BJ (cell line): ENCODE measurements at regions not wholly inside any gene's neighbourhood (a gene's known extent, or its start where the extent isn't known, plus 50 kb on each side); places are given as distances from the start of the nearest gene placed in this dataset.

ENCODE experiments used
- CTCF ChIA-PET: fragments of 350-600 bp; formaldehyde crosslinking; extraction: SDS; loops from one replicate; lab custom pipeline; 2021; ENCODE audit warnings: antibody characterized with exemption, inconsistent platforms; lab: Yijun Ruan, JAX
- POLR2A ChIA-PET: fragments of 300-600 bp; sonication (Branson Sonifier 250); formaldehyde crosslinking; extraction: SDS; loops from one replicate; lab custom pipeline; 2021; ENCODE audit warnings: antibody characterized with exemption; lab: Charles Lee
- DNase-seq: peaks from one replicate; pipeline ENCODE4 v3.0.0-alpha.2; 2011; ENCODE audit warnings: low read depth
- H3K27me3 ChIP-seq: 2 replicates; pipeline ENCODE4 v1.6.0; 2011; ENCODE audit warnings: low read length; ENCODE audit not compliant: control insufficient read depth, insufficient read depth
- H3K36me3 ChIP-seq: 2 replicates; pipeline ENCODE4 v1.5.1; 2011; ENCODE audit warnings: low read length; ENCODE audit not compliant: control insufficient read depth, insufficient read depth
- H3K4me3 ChIP-seq: 2 replicates; pipeline ENCODE4 v1.5.1; 2011; ENCODE audit warnings: low read depth, mild to moderate bottlenecking, control low read depth, low read length
- TF ChIP-seq, protein P1 (sequence below): IDR thresholded peaks from 2 replicates; pipeline ENCODE4 v1.5.1; 2011; ENCODE audit warnings: low read depth, mild to moderate bottlenecking, control low read depth, inconsistent platforms, low read length, moderate library complexity; ENCODE audit not compliant: insufficient read depth

DNA sequence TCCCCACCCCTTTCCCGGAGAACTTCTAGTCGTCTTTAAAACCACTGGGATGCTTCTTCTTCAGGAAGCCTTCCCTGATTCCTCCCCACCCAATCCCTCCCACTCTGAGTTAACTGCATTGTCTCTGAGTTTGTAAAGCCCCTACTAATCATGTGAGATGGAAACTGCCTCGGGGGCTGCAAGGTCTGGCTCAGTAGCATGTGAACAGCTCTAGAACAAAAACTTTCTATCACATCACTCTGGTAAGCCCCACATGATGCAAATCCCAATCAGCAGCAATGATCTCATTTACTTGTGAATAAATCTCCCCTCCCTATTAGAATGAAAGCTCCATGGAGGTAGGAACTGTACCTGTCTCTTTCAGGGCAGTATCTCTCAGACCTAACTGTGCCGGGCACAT is 141.0 kb upstream of the JUN start:
- ChIA-PET POLR2A (no interaction called here), CTCF (no interaction called here)
- TF ChIP-seq, protein P1, sequence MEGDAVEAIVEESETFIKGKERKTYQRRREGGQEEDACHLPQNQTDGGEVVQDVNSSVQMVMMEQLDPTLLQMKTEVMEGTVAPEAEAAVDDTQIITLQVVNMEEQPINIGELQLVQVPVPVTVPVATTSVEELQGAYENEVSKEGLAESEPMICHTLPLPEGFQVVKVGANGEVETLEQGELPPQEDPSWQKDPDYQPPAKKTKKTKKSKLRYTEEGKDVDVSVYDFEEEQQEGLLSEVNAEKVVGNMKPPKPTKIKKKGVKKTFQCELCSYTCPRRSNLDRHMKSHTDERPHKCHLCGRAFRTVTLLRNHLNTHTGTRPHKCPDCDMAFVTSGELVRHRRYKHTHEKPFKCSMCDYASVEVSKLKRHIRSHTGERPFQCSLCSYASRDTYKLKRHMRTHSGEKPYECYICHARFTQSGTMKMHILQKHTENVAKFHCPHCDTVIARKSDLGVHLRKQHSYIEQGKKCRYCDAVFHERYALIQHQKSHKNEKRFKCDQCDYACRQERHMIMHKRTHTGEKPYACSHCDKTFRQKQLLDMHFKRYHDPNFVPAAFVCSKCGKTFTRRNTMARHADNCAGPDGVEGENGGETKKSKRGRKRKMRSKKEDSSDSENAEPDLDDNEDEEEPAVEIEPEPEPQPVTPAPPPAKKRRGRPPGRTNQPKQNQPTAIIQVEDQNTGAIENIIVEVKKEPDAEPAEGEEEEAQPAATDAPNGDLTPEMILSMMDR: no peak
- DNase-seq: no peak
- H3K36me3 ChIP-seq: no peaks in the 10 kb centered on the region
- H3K27me3 ChIP-seq: no peaks in the 10 kb centered on the region
- H3K4me3 ChIP-seq: no peak overlapping the region

DNA sequence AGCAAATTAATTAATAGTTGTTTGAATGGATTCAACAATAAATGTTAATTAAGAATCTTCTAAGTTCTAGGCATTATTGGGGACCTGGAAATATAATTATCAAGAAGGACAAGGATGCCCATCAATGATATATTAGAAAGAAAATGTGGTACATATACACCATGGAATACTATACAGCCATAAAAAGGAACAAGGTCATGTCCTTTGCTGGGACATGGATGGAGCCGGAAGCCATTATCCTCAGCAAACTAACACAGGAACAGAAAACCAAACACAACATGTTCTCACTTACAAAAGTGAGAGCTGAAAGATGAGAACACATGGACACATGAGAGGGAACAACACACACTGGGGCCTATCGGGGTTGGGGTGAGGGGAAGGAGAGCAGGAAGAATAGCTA is 141.4 kb upstream of the JUN start:
- TF ChIP-seq, protein P1: no peak
- Histone ChIP-seq H3K36me3 (no peaks in the 10 kb centered on the region), H3K27me3 (no peaks in the 10 kb centered on the region), H3K4me3 (no peak overlapping the region)
- DNase-seq: no peak
- CTCF ChIA-PET: no interaction called here
- POLR2A ChIA-PET: no interaction called here

DNA sequence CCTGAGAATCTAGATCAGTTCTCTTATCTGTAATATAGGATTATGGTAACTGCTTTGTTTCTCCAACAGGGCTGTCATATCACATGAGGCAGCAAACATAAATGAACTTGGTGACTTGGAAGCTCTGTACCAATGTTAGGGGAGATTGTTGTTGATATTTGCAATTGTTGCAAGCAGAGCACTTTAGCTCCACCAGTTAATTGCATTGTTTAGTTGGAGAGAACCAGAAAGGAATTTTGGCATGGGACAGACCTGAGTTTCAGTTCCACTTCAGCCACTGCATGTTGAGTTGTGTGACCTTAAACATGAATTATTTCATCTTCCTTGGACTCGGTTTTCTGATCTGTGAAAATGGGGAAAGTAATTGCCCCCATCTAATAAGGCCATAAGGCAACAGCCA is 142.3 kb upstream of the JUN start:
- ChIA-PET POLR2A (no interaction called here), CTCF (no interaction called here)
- Histone ChIP-seq H3K36me3 (no peaks in the 10 kb centered on the region), H3K27me3 (no peaks in the 10 kb centered on the region), H3K4me3 (no peak overlapping the region)
- no peak for DNase-seq
- TF ChIP-seq, protein P1: no peak

DNA sequence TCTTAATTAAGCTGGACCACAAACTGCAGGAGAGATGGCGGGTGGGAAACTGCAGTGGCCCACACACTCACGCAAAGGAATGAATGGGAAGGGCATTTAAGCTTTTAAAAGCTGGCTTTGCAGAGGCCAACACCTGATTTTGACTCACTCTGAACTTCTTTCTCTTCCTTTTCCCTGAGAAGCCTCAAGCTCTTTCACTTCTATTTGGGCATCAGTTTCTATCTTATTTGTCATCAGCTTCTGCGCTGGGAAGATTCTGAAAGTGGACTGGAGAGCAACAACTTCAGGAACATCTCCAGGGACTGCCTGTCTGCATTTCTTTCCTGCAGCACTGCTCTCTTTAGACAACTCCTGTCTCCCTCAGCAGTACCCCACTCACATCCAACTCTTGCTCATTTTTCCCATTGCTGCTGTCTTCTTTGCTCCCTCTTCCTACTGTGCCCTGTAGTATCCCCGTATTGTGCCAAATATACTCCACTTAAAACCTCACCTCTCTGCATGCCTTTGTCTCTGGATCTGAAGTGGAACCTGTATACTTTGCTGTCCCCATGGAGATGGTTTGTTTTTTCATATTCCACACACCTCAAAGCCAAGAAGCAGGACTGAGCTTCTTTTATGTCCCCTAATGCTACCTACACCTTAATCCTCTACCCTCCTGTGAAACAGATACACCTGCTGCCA is 143.3 kb upstream of the JUN start:
- TF ChIP-seq, protein P1: no peak
- no peaks in the 10 kb centered on the region for H3K36me3 ChIP-seq
- POLR2A ChIA-PET: no interaction called here
- no peaks in the 10 kb centered on the region for H3K27me3 ChIP-seq
- no peak for DNase-seq
- CTCF ChIA-PET: interaction anchor here (1.3 kb wide), 1 partner anchor 8 kb away, joined by 5 read pairs; no protein-coding TSS in a partner anchor
- H3K4me3 ChIP-seq: no peak overlapping the region

DNA sequence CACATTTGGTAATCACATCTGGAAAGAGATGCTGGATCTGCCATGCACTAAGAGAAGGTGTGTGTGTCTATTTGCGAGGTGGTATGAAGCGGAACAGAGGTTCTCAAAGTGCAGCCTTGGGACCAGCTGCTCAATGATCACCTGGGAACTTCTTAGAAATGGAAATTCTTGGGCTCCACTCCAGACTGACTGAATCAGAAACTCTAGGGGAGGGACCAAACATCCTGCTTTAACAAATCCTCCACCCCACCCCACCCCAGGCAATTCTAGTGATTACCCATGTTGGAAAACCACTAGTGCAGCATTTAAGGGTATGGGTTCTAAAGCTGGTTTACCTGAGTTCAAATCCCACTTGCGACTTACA is 143.9 kb upstream of the JUN start:
- POLR2A ChIA-PET: no interaction called here
- Histone ChIP-seq H3K36me3 (no peaks in the 10 kb centered on the region), H3K4me3 (no peak overlapping the region), H3K27me3 (no peaks in the 10 kb centered on the region)
- no peak for DNase-seq
- CTCF ChIA-PET: interaction anchor here (0.9 to 1.3 kb wide), 2 partner anchors 8 to 11 kb away, joined by 3 to 5 read pairs; no protein-coding TSS in a partner anchor
- TF ChIP-seq, protein P1: no peak
